ENCODE measurements at regions not wholly inside any gene's neighbourhood (a gene's known extent, or its start where the extent isn't known, plus 50 kb on each side); places are given as distances from the start of the nearest gene placed in this dataset.
"Not testable (repeated sequence)": the region's sequence is repeated elsewhere in the genome, so short reads cannot be mapped to it uniquely, and the experiment has no call there.

GRCh38 chr5:177664737-177665136 lies 64.8 kb downstream of the B4GALT7 start:
- intact Hi-C loops (cut with DNase I); DNase-seq (ENCODE audit: missing footprints); ATAC-seq: not testable (repeated sequence)

- intact Hi-C loops (cut with DNase I); DNase-seq (ENCODE audit: missing footprints); ATAC-seq: not testable (repeated sequence)
Measured at GRCh38 chr5:177665172-177665571, 65.2 kb downstream of the B4GALT7 start.

- ATAC-seq; DNase-seq (ENCODE audit: missing footprints); intact Hi-C loops (cut with DNase I): not testable (repeated sequence)
Measured at GRCh38 chr5:177665960-177666359, 66.0 kb downstream of the B4GALT7 start.

GRCh38 chr5:177671035-177671754 lies 71.3 kb downstream of the B4GALT7 start:
- intact Hi-C loops (cut with DNase I); DNase-seq (ENCODE audit: missing footprints): not testable (repeated sequence)
- peak; percentile 71 for ATAC-seq

- intact Hi-C loops (cut with DNase I), result not testable (repeated sequence)
Measured at GRCh38 chr5:177671755-177672690, 72.1 kb downstream of the B4GALT7 start.

More at GRCh38 chr5:177671755-177672690, 72.1 kb downstream of the B4GALT7 start:
- ATAC-seq (peak; percentile 85), DNase-seq (ENCODE audit: missing footprints) (peak; percentile 91)

Data from Right ventricle myocardium inferior (tissue), 1 donor.